MM.1S (cell line): ENCODE measurements at regions not wholly inside any gene's neighbourhood (a gene's known extent, or its start where the extent isn't known, plus 50 kb on each side); places are given as distances from the start of the nearest gene placed in this dataset.

ENCODE experiments used
- EZH2phosphoT487 ChIP-seq: fragments of 300-600 bp; sonication (generic); IDR thresholded peaks from 2 replicates; pipeline ENCODE4 v1.6.1; 2018; ENCODE audit warnings: antibody characterized with exemption, low read length
- TF ChIP-seq, protein P1 (sequence below): fragments of 300-600 bp; sonication (generic); IDR thresholded peaks from 2 replicates; pipeline ENCODE4 v1.5.1; 2016; ENCODE audit warnings: antibody characterized with exemption, low read length, mixed read lengths

GRCh38 chr18:8548186-8548585, 61.1 kb upstream of the RAB12 start:
- no peak for TF ChIP-seq EZH2phosphoT487
- TF ChIP-seq, protein P1, sequence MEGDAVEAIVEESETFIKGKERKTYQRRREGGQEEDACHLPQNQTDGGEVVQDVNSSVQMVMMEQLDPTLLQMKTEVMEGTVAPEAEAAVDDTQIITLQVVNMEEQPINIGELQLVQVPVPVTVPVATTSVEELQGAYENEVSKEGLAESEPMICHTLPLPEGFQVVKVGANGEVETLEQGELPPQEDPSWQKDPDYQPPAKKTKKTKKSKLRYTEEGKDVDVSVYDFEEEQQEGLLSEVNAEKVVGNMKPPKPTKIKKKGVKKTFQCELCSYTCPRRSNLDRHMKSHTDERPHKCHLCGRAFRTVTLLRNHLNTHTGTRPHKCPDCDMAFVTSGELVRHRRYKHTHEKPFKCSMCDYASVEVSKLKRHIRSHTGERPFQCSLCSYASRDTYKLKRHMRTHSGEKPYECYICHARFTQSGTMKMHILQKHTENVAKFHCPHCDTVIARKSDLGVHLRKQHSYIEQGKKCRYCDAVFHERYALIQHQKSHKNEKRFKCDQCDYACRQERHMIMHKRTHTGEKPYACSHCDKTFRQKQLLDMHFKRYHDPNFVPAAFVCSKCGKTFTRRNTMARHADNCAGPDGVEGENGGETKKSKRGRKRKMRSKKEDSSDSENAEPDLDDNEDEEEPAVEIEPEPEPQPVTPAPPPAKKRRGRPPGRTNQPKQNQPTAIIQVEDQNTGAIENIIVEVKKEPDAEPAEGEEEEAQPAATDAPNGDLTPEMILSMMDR: no peak
